ENCODE measurements at regions not wholly inside any gene's neighbourhood (a gene's known extent, or its start where the extent isn't known, plus 50 kb on each side); places are given as distances from the start of the nearest gene placed in this dataset.

- Mint-ChIP-seq H3K9me3 (peaks cover 30% of the 10 kb centered on the region), H3K27ac (no peak overlapping the region), H3K4me1 (ENCODE audit: low read depth) (no peaks in the 10 kb centered on the region), H3K4me3 (ENCODE audit: low read depth) (no peak overlapping the region), H3K27me3 (ENCODE audit: low read depth) (no peaks in the 10 kb centered on the region), H3K36me3 (ENCODE audit: low read depth) (no peaks in the 10 kb centered on the region)
- peak; percentile 14 for DNase-seq (ENCODE audit: low spot score)
- intact Hi-C loops (cut with micrococcal nuclease), result no loop called here
Observed at GRCh38 chr14:99055816-99056215, 216.2 kb downstream of the BCL11B start.

- Mint-ChIP-seq H3K4me3 (ENCODE audit: low read depth) (no peak overlapping the region), H3K4me1 (ENCODE audit: low read depth) (no peaks in the 10 kb centered on the region), H3K27me3 (ENCODE audit: low read depth) (no peaks in the 10 kb centered on the region), H3K9me3 (peaks cover 15% of the 10 kb centered on the region), H3K36me3 (ENCODE audit: low read depth) (no peaks in the 10 kb centered on the region), H3K27ac (no peak overlapping the region)
- intact Hi-C loops (cut with micrococcal nuclease), result no loop called here
- no peak for DNase-seq (ENCODE audit: low spot score)
Observed at GRCh38 chr14:99057576-99058083, 214.4 kb downstream of the BCL11B start.

- no peak overlapping the region for H3K27ac Mint-ChIP-seq
- DNase-seq (ENCODE audit: low spot score), result no peak
- H3K9me3 Mint-ChIP-seq, result peaks cover 9% of the 10 kb centered on the region
- intact Hi-C loops (cut with micrococcal nuclease), result no loop called here
- H3K27me3 Mint-ChIP-seq (ENCODE audit: low read depth), result no peaks in the 10 kb centered on the region
- H3K4me1 Mint-ChIP-seq (ENCODE audit: low read depth), result no peaks in the 10 kb centered on the region
- no peaks in the 10 kb centered on the region for H3K36me3 Mint-ChIP-seq (ENCODE audit: low read depth)
- H3K4me3 Mint-ChIP-seq (ENCODE audit: low read depth), result no peak overlapping the region
Observed at GRCh38 chr14:99058542-99058941, 213.5 kb downstream of the BCL11B start.

GRCh38 chr14:99062216-99062615 lies 209.8 kb downstream of the BCL11B start:
- Mint-ChIP-seq H3K4me3 (ENCODE audit: low read depth) (no peak overlapping the region), H3K9me3 (no peaks in the 10 kb centered on the region), H3K4me1 (ENCODE audit: low read depth) (no peaks in the 10 kb centered on the region), H3K27me3 (ENCODE audit: low read depth) (no peaks in the 10 kb centered on the region), H3K27ac (no peak overlapping the region), H3K36me3 (ENCODE audit: low read depth) (no peaks in the 10 kb centered on the region)
- DNase-seq (ENCODE audit: low spot score), result no peak
- intact Hi-C loops (cut with micrococcal nuclease), result no loop called here

GRCh38 chr14:99062772-99063418 lies 209.1 kb downstream of the BCL11B start:
- Mint-ChIP-seq H3K36me3 (ENCODE audit: low read depth) (no peaks in the 10 kb centered on the region), H3K4me3 (ENCODE audit: low read depth) (no peak overlapping the region), H3K4me1 (ENCODE audit: low read depth) (no peaks in the 10 kb centered on the region), H3K27ac (no peak overlapping the region), H3K27me3 (ENCODE audit: low read depth) (no peaks in the 10 kb centered on the region), H3K9me3 (no peaks in the 10 kb centered on the region)
- DNase-seq (ENCODE audit: low spot score), result no peak
- intact Hi-C loops (cut with micrococcal nuclease), result no loop called here

- Mint-ChIP-seq H3K36me3 (ENCODE audit: low read depth) (no peaks in the 10 kb centered on the region), H3K4me1 (ENCODE audit: low read depth) (no peaks in the 10 kb centered on the region), H3K27me3 (ENCODE audit: low read depth) (no peaks in the 10 kb centered on the region), H3K27ac (no peak overlapping the region), H3K4me3 (ENCODE audit: low read depth) (no peak overlapping the region), H3K9me3 (no peaks in the 10 kb centered on the region)
- no peak for DNase-seq (ENCODE audit: low spot score)
- intact Hi-C loops (cut with micrococcal nuclease), result no loop called here
Observed at GRCh38 chr14:99063620-99064225, 208.3 kb downstream of the BCL11B start.

GRCh38 chr14:99064262-99064954 lies 207.6 kb downstream of the BCL11B start:
- DNase-seq (ENCODE audit: low spot score), result no peak
- H3K4me3 Mint-ChIP-seq (ENCODE audit: low read depth), result no peak overlapping the region
- H3K9me3 Mint-ChIP-seq, result no peaks in the 10 kb centered on the region
- intact Hi-C loops (cut with micrococcal nuclease), result no loop called here
- H3K4me1 Mint-ChIP-seq (ENCODE audit: low read depth), result no peaks in the 10 kb centered on the region
- H3K36me3 Mint-ChIP-seq (ENCODE audit: low read depth), result no peaks in the 10 kb centered on the region
- H3K27ac Mint-ChIP-seq, result no peak overlapping the region
- H3K27me3 Mint-ChIP-seq (ENCODE audit: low read depth), result no peaks in the 10 kb centered on the region

- Mint-ChIP-seq H3K36me3 (ENCODE audit: low read depth) (no peaks in the 10 kb centered on the region), H3K4me1 (ENCODE audit: low read depth) (no peaks in the 10 kb centered on the region), H3K27ac (no peak overlapping the region), H3K27me3 (ENCODE audit: low read depth) (no peaks in the 10 kb centered on the region), H3K4me3 (ENCODE audit: low read depth) (no peak overlapping the region), H3K9me3 (no peaks in the 10 kb centered on the region)
- no peak for DNase-seq (ENCODE audit: low spot score)
- intact Hi-C loops (cut with micrococcal nuclease), result no loop called here
Observed at GRCh38 chr14:99065551-99065950, 206.4 kb downstream of the BCL11B start.

GRCh38 chr14:99066378-99066777 lies 205.6 kb downstream of the BCL11B start:
- Mint-ChIP-seq H3K36me3 (ENCODE audit: low read depth) (no peaks in the 10 kb centered on the region), H3K27ac (no peak overlapping the region), H3K4me3 (ENCODE audit: low read depth) (no peak overlapping the region), H3K4me1 (ENCODE audit: low read depth) (no peaks in the 10 kb centered on the region), H3K9me3 (no peaks in the 10 kb centered on the region), H3K27me3 (ENCODE audit: low read depth) (no peaks in the 10 kb centered on the region)
- no peak for DNase-seq (ENCODE audit: low spot score)
- intact Hi-C loops (cut with micrococcal nuclease), result no loop called here

- intact Hi-C loops (cut with micrococcal nuclease), result no loop called here
- DNase-seq (ENCODE audit: low spot score), result no peak
- Mint-ChIP-seq H3K36me3 (ENCODE audit: low read depth) (no peaks in the 10 kb centered on the region), H3K4me1 (ENCODE audit: low read depth) (no peaks in the 10 kb centered on the region), H3K9me3 (no peaks in the 10 kb centered on the region), H3K4me3 (ENCODE audit: low read depth) (no peak overlapping the region), H3K27ac (no peak overlapping the region), H3K27me3 (ENCODE audit: low read depth) (no peaks in the 10 kb centered on the region)
Observed at GRCh38 chr14:99067141-99067920, 204.7 kb downstream of the BCL11B start.

GRCh38 chr14:99067927-99068326 lies 204.1 kb downstream of the BCL11B start:
- Mint-ChIP-seq H3K9me3 (no peaks in the 10 kb centered on the region), H3K27ac (no peak overlapping the region), H3K4me1 (ENCODE audit: low read depth) (no peaks in the 10 kb centered on the region), H3K27me3 (ENCODE audit: low read depth) (no peaks in the 10 kb centered on the region), H3K36me3 (ENCODE audit: low read depth) (no peaks in the 10 kb centered on the region), H3K4me3 (ENCODE audit: low read depth) (no peak overlapping the region)
- intact Hi-C loops (cut with micrococcal nuclease), result no loop called here
- DNase-seq (ENCODE audit: low spot score), result no peak

- intact Hi-C loops (cut with micrococcal nuclease), result no loop called here
- no peaks in the 10 kb centered on the region for H3K4me1 Mint-ChIP-seq (ENCODE audit: low read depth)
- no peak for DNase-seq (ENCODE audit: low spot score)
- H3K27ac Mint-ChIP-seq, result no peak overlapping the region
- H3K27me3 Mint-ChIP-seq (ENCODE audit: low read depth), result no peaks in the 10 kb centered on the region
- H3K36me3 Mint-ChIP-seq (ENCODE audit: low read depth), result no peaks in the 10 kb centered on the region
- H3K9me3 Mint-ChIP-seq, result no peaks in the 10 kb centered on the region
- H3K4me3 Mint-ChIP-seq (ENCODE audit: low read depth), result no peak overlapping the region
Observed at GRCh38 chr14:99069946-99070345, 202.1 kb downstream of the BCL11B start.

- no peak overlapping the region for H3K4me3 Mint-ChIP-seq (ENCODE audit: low read depth)
- H3K27ac Mint-ChIP-seq, result no peak overlapping the region
- peaks cover 8% of the 10 kb centered on the region for H3K4me1 Mint-ChIP-seq (ENCODE audit: low read depth)
- H3K9me3 Mint-ChIP-seq, result no peaks in the 10 kb centered on the region
- no peaks in the 10 kb centered on the region for H3K36me3 Mint-ChIP-seq (ENCODE audit: low read depth)
- no peak for DNase-seq (ENCODE audit: low spot score)
- intact Hi-C loops (cut with micrococcal nuclease), result no loop called here
- peaks cover 4% of the 10 kb centered on the region for H3K27me3 Mint-ChIP-seq (ENCODE audit: low read depth)
Observed at GRCh38 chr14:99072433-99072832, 199.6 kb downstream of the BCL11B start.
